NK-92 treated with Interleukin-12 subunit alpha and Interleukin-12 subunit beta, amount 100 ng/mL, for 24 hours (cell line): ENCODE measurements at regions not wholly inside any gene's neighbourhood (a gene's known extent, or its start where the extent isn't known, plus 50 kb on each side); places are given as distances from the start of the nearest gene placed in this dataset.
"Not testable (repeated sequence)": the region's sequence is repeated elsewhere in the genome, so short reads cannot be mapped to it uniquely, and the experiment has no call there.

Source experiments
- DNase-seq: peaks from one replicate; lab custom pipeline; 2025; lab: John Stamatoyannopoulos, UW

DNA sequence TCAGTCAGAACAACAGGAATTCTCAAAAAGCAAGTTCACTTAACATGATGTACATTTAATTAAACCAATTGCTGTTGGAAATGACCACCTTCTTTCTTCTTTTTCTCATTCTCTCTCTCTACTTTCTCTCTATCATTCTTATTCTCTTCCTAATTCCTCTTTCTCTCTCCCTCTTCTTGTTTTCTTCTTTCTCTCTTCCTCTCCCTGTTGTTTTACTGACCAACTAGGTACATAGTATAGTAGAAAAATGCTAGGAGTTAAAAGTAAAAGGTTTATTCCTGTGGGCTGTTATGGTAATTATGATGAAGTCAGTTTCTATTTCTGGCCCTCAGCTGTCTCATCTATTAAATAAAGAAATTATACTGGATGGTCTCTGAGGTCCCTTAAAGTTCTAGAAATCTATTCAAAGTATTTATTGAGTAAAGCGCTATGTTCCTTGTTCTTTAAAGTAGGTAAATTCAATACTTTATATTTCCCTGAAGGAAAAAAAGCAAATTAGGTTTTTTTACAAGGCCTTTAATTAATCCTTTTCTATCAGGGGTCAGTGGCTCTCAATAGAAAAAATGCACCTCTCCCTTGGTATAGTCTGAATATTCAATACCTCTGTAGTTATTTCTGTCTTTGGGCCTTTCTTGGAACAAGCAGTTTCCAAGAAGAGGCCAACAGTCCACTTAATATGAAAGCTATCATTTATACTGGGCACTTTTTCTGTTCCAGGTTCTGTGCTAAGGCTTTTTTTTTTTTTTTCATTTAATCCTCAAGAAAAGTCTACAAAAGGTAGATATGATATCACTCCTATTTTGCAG, 102.3 kb upstream of the SLC30A5 start:
- no peak for DNase-seq

DNA sequence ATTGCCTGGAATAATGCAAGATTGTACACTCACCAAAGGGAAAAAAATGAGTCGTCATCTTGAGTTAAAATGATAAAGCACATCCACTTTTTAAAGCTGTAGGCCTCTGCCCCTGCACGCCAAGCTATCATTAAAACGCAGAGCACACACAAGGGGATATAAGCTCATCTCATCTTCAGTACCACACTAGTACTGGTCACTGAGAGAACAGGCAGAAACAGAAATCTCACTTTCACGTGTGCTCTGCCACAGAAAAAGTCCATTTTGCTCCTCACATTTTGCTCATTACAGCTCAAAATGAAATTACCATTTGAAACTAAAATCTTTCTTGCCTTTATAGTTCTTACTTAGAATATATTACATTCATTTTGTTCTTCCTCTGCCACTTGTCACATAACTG, 99.2 kb upstream of the SLC30A5 start:
- DNase-seq: no peak

DNA sequence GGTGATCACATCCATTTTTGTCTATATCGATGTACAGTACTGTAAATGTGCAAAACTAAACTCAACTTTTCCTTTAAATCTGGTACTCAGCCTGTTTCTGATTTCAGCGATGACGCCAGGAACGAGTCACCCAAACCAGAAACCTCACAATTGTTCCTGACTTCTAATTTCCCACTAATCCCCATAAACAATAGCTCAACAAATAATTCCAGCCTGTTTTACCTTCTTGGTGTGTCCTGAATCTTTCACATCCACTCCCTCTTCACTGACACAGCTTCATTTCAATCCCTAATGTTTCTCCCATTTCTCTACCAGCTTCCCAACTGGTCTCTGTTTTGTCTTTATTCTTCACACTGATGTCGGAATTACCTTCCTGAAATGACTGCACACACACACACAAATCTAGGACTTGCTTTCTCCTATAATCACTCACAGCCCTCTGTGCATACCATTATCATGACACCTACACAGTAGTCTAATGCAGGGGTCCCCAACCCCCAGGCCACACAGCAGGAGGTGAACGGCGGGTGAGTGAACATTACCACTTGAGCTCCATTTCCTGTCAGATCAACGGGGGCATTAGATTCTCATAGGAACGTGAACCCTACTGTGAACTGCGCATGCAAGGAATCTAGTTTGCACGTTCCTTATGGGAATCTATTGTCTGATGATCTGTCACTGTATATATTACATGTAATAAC, 97.8 kb upstream of the SLC30A5 start:
- DNase-seq: no peak

DNA sequence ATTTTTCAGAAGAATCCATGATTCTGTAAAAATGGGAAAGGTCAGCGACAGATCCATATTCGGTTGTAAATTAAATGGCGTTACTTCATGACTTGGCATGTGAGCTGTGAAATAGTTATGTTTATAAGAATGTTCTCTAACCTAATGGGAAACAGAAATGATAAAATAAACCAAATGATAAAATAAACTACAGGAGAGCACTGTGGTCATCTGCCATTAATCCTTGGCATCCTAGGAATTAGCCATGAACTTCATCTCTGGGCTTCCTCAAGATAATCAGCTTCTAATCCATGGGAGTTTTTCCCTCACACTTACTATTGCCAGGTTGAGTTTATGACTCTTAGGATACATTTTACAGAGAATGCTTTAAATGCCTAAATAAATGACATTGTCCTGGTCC, 94.6 kb upstream of the SLC30A5 start:
- no peak for DNase-seq

GRCh38 chr5:69000216-69000919, 93.4 kb upstream of the SLC30A5 start:
- no peak for DNase-seq

GRCh38 chr5:69000949-69001348, 92.9 kb upstream of the SLC30A5 start:
- DNase-seq: no peak

- no peak for DNase-seq
Measured at GRCh38 chr5:69001627-69002026, 92.2 kb upstream of the SLC30A5 start.

DNA sequence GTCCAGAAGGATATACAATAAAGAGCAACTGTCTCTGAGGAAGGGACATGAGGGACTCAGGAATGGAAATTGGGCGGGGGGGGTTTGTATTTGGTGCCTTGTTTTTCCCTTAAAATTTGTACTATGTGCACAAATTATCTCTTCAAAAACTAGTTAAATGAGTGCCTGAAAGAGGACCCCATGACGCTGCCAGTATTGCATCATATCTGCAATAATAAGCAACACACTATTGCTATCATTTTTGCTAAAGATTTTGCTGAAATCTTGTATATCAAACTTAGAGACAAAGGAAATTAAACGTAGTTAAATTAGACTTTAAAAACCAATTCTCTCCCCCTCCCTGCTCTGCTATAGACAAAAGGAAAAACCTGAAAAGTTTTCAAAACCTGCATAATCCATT, 89.7 kb upstream of the SLC30A5 start:
- no peak for DNase-seq

GRCh38 chr5:69004676-69005075, 89.1 kb upstream of the SLC30A5 start:
- no peak for DNase-seq

- no peak for DNase-seq
Measured at GRCh38 chr5:69006030-69006429, 87.8 kb upstream of the SLC30A5 start.

DNA sequence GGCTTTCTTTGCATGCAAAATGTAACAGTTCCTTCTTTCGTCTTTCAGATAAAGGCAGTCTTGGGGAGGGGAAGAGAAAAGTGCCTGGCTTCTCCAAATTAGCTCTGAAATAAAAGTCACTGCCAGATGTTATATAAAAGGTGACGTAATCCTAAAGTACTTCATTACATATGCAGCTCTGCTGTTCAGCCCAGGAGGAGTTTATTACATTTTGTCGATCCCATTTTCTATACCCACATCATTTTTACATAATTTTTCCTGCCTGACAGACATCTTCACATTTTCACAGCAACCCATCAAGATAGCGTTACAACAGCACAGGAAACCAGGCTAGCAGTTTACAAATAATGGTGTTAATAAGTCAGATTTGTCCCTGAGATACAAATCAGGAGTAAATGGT, 86.7 kb upstream of the SLC30A5 start:
- DNase-seq: no peak

DNA sequence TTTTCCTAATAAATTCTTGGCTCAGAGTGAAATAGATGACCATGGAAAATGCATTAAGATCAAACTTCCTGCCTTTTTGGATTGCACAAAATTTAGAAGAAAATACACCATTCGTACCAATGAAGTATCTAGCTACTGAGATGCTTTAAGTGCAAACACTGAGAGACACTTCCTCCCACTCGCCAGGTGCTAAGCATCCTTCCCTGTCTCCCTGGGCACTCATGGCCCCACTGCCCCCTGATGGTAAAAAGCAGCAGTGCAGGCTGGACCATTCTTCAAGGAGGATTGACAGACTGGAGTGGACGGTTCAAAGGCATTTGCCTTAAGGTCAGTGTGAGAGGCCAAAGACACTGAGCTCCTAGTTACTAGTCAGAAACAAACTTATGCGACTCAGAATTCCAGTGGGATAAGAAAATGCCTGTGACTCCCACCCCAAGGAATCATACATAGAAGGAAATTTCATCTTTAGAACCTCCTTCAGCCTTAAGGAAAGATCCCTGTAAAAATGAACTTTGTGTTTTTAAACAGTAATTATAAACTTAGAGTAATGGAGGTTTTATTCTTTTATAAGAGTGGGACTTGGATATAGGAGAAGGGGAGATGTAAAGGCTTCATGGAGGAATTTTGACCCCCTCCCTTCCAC, 86.0 kb upstream of the SLC30A5 start:
- DNase-seq: peak; percentile 61

- DNase-seq: no peak
Measured at GRCh38 chr5:69010476-69010875, 83.3 kb upstream of the SLC30A5 start.

- no peak for DNase-seq
Measured at GRCh38 chr5:69011910-69012309, 81.9 kb upstream of the SLC30A5 start.

- DNase-seq: no peak
Measured at GRCh38 chr5:69013481-69013880, 80.3 kb upstream of the SLC30A5 start.

- not testable (repeated sequence) for DNase-seq
Measured at GRCh38 chr5:69014007-69014406, 79.8 kb upstream of the SLC30A5 start.

GRCh38 chr5:69019668-69020375, 74.0 kb upstream of the SLC30A5 start:
- DNase-seq: no peak

GRCh38 chr5:69024241-69024651, 69.6 kb upstream of the SLC30A5 start:
- DNase-seq: no peak

GRCh38 chr5:69029292-69029691, 64.5 kb upstream of the SLC30A5 start:
- no peak for DNase-seq

GRCh38 chr5:69030358-69031062, 63.3 kb upstream of the SLC30A5 start:
- no peak for DNase-seq

DNA sequence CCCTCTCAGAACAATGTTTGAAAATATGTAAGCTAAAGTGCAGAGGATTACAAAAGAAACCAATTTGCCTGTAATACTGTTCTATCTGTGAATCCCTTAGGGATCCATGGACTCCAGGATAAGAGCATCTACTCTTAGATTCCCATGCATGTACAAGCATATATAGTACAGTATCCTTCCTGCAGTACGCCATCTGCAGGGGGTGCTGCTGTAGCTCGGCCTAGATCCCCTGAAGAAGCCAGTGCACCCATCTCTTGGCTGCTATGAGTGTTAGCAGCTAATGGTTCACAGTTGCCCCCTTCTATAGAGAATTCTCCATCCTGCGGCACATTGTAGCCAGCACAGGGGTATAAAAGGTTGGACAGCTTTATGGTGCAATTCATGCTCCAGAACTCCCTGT, 61.8 kb upstream of the SLC30A5 start:
- DNase-seq: no peak
